ENCODE measurements at regions not wholly inside any gene's neighbourhood (a gene's known extent, or its start where the extent isn't known, plus 50 kb on each side); places are given as distances from the start of the nearest gene placed in this dataset.
"Not testable (repeated sequence)": the region's sequence is repeated elsewhere in the genome, so short reads cannot be mapped to it uniquely, and the experiment has no call there.

DNA sequence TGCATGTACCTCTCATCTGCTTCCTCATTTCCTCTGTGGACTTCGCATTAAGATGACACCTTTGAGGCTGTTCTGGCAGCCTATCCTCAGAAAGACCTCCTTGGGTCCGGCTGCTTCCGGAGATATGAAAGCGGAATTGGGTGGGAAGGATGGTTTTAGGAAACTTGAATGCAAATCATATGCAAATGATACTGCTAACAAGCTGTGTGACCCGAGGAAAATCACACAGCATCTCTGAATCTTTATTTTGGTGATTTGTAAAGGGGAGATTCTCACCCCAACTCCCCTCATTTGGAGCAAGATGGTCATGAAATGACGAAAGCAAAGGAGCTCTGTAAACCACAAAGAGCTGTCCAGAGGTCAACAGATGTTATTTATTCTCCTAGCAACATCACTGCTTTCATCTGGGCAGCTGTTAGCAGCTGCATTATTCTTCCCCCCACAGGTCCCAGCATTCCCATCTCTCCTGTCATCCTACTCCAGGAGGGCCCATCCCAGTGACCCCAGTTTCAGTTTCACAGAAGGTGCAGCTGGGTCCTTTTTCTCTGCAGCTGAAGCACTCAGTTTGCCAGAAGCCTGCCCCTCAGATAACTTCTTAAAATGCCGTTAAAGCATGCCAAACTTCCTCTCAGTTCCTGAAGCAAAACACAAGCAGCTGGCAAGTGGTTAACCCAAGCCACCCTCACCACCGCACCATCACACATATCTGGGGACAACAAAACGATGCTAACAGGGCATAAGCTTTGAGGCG is 269.5 kb downstream of the SEC61B start:
- no peaks in the 10 kb centered on the region for H3K9me3 ChIP-seq (ENCODE audit: control insufficient read depth, insufficient read depth, low read length)
- DNase-seq (ENCODE audit: low read depth in 4 of 6, low spot score in 6 of 6): no peak
- WGBS (ENCODE audit: insufficient coverage): 69% methylated on average over 3 of the region's 10 CpGs
- no peak overlapping the region for H3K27ac ChIP-seq (ENCODE audit: low read depth, low read length)
- H3K36me3 ChIP-seq (ENCODE audit: control insufficient read depth, insufficient read depth, low read length): no peaks in the 10 kb centered on the region
- no peak overlapping the region for H3K4me3 ChIP-seq (ENCODE audit: low read depth, low read length)
- H3K27me3 ChIP-seq (ENCODE audit: control insufficient read depth, insufficient read depth, low read length): no peaks in the 10 kb centered on the region
- no peaks in the 10 kb centered on the region for H3K4me1 ChIP-seq (ENCODE audit: control insufficient read depth, insufficient read depth, low read length)

DNA sequence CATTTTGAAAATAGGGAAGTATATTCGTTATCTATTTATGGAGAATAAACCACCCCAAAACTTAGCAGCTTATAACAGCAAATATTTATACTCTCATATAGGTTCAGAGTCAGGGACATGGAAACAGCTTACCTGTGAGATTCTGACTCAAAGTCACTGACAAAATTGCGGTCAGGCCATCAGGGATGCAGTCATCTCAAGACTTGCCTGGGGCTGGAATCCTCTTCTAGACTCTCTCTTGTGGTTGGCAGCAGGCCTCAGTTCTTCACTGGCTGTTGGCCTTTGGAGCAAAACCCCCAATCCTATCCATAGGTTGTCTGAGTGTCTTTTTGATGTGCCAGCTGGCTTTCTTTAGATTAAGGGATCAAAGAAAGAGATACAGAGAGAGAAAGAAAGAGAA is 275.6 kb downstream of the SEC61B start:
- no peak for DNase-seq (ENCODE audit: low read depth in 4 of 6, low spot score in 6 of 6)
- Histone ChIP-seq H3K9me3 (ENCODE audit: control insufficient read depth, insufficient read depth, low read length) (no peaks in the 10 kb centered on the region), H3K4me3 (ENCODE audit: low read depth, low read length) (no peak overlapping the region), H3K27me3 (ENCODE audit: control insufficient read depth, insufficient read depth, low read length) (no peaks in the 10 kb centered on the region), H3K4me1 (ENCODE audit: control insufficient read depth, insufficient read depth, low read length) (no peaks in the 10 kb centered on the region), H3K36me3 (ENCODE audit: control insufficient read depth, insufficient read depth, low read length) (no peaks in the 10 kb centered on the region), H3K27ac (ENCODE audit: low read depth, low read length) (no peak overlapping the region)
- WGBS (ENCODE audit: insufficient coverage): 100% methylated on average over 1 of the region's 2 CpGs

DNA sequence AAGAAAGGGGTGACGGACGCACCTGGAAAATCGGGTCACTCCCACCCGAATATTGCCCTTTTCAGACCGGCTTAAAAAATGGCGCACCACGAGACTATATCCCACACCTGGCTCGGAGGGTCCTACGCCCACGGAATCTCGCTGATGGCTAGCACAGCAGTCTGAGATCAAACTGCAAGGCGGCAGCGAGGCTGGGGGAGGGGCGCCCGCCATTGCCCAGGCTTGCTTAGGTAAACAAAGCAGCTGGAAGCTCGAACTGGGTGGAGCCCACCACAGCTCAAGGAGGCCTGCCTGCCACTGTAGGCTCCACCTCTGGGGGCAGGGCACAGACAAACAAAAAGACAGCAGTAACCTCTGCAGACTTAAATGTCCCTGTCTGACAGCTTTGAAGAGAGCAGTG is 276.9 kb downstream of the SEC61B start:
- H3K4me1 ChIP-seq (ENCODE audit: control insufficient read depth, insufficient read depth, low read length); H3K27me3 ChIP-seq (ENCODE audit: control insufficient read depth, insufficient read depth, low read length); H3K36me3 ChIP-seq (ENCODE audit: control insufficient read depth, insufficient read depth, low read length); H3K27ac ChIP-seq (ENCODE audit: low read depth, low read length); H3K9me3 ChIP-seq (ENCODE audit: control insufficient read depth, insufficient read depth, low read length); DNase-seq (ENCODE audit: low read depth in 4 of 6, low spot score in 6 of 6); H3K4me3 ChIP-seq (ENCODE audit: low read depth, low read length): not testable (repeated sequence)
- 16% methylated on average over 5 of the region's 16 CpGs for WGBS (ENCODE audit: insufficient coverage)

- H3K27ac ChIP-seq (ENCODE audit: low read depth, low read length): no peak overlapping the region
- no peaks in the 10 kb centered on the region for H3K27me3 ChIP-seq (ENCODE audit: control insufficient read depth, insufficient read depth, low read length)
- DNase-seq (ENCODE audit: low read depth in 4 of 6, low spot score in 6 of 6): no peak
- H3K4me3 ChIP-seq (ENCODE audit: low read depth, low read length): no peak overlapping the region
- H3K9me3 ChIP-seq (ENCODE audit: control insufficient read depth, insufficient read depth, low read length): no peaks in the 10 kb centered on the region
- 91% methylated on average over 4 of the region's 4 CpGs for WGBS (ENCODE audit: insufficient coverage)
- H3K4me1 ChIP-seq (ENCODE audit: control insufficient read depth, insufficient read depth, low read length): no peaks in the 10 kb centered on the region
- no peaks in the 10 kb centered on the region for H3K36me3 ChIP-seq (ENCODE audit: control insufficient read depth, insufficient read depth, low read length)
Measured at GRCh38 chr9:99505936-99506335, 283.9 kb downstream of the SEC61B start.

- no peak for DNase-seq (ENCODE audit: low read depth in 4 of 6, low spot score in 6 of 6)
- Histone ChIP-seq H3K27ac (ENCODE audit: low read depth, low read length) (no peak overlapping the region), H3K4me3 (ENCODE audit: low read depth, low read length) (no peak overlapping the region), H3K4me1 (ENCODE audit: control insufficient read depth, insufficient read depth, low read length) (no peaks in the 10 kb centered on the region), H3K36me3 (ENCODE audit: control insufficient read depth, insufficient read depth, low read length) (no peaks in the 10 kb centered on the region), H3K9me3 (ENCODE audit: control insufficient read depth, insufficient read depth, low read length) (no peaks in the 10 kb centered on the region), H3K27me3 (ENCODE audit: control insufficient read depth, insufficient read depth, low read length) (no peaks in the 10 kb centered on the region)
- WGBS (ENCODE audit: insufficient coverage): no CpG with 5 or more reads among the region's 1 CpG
Measured at GRCh38 chr9:99506747-99507348, 284.8 kb downstream of the SEC61B start.

GRCh38 chr9:99509065-99509745 is 287.1 kb downstream of the SEC61B start:
- Histone ChIP-seq H3K36me3 (ENCODE audit: control insufficient read depth, insufficient read depth, low read length) (no peaks in the 10 kb centered on the region), H3K4me3 (ENCODE audit: low read depth, low read length) (no peak overlapping the region), H3K27ac (ENCODE audit: low read depth, low read length) (no peak overlapping the region), H3K4me1 (ENCODE audit: control insufficient read depth, insufficient read depth, low read length) (no peaks in the 10 kb centered on the region), H3K9me3 (ENCODE audit: control insufficient read depth, insufficient read depth, low read length) (no peaks in the 10 kb centered on the region), H3K27me3 (ENCODE audit: control insufficient read depth, insufficient read depth, low read length) (no peaks in the 10 kb centered on the region)
- WGBS (ENCODE audit: insufficient coverage): 92% methylated on average over 2 of the region's 9 CpGs
- DNase-seq (ENCODE audit: low read depth in 4 of 6, low spot score in 6 of 6): no peak

GRCh38 chr9:99509900-99510535 is 287.9 kb downstream of the SEC61B start:
- no peaks in the 10 kb centered on the region for H3K27me3 ChIP-seq (ENCODE audit: control insufficient read depth, insufficient read depth, low read length)
- H3K27ac ChIP-seq (ENCODE audit: low read depth, low read length): no peak overlapping the region
- no peaks in the 10 kb centered on the region for H3K36me3 ChIP-seq (ENCODE audit: control insufficient read depth, insufficient read depth, low read length)
- no peaks in the 10 kb centered on the region for H3K9me3 ChIP-seq (ENCODE audit: control insufficient read depth, insufficient read depth, low read length)
- H3K4me3 ChIP-seq (ENCODE audit: low read depth, low read length): no peak overlapping the region
- WGBS (ENCODE audit: insufficient coverage): no CpG with 5 or more reads among the region's 4 CpGs
- peak in 1 of 6 donors; percentile 31 for DNase-seq (ENCODE audit: low read depth in 4 of 6, low spot score in 6 of 6)
- H3K4me1 ChIP-seq (ENCODE audit: control insufficient read depth, insufficient read depth, low read length): no peaks in the 10 kb centered on the region

DNA sequence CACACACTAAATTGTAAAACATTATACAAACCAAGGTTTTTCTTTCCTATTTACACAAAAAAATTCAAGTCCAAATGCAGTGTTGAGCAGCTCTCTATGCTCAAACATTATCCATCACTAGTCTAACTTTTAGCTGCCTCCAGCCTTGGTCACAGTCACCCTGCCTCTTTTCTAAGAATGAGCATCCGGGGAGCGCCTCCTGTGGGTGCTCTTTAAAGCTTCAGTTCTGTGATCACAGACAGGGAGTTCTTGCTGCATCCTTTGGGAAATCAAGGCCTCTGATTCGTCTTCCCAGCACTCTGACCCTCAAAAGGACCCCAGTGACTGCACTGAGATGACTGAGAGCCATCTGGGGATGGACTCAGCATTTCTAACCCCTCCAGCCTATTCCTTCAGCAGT is 289.6 kb downstream of the SEC61B start:
- no peak for DNase-seq (ENCODE audit: low read depth in 4 of 6, low spot score in 6 of 6)
- H3K9me3 ChIP-seq (ENCODE audit: control insufficient read depth, insufficient read depth, low read length): no peaks in the 10 kb centered on the region
- H3K36me3 ChIP-seq (ENCODE audit: control insufficient read depth, insufficient read depth, low read length): no peaks in the 10 kb centered on the region
- H3K4me1 ChIP-seq (ENCODE audit: control insufficient read depth, insufficient read depth, low read length): no peaks in the 10 kb centered on the region
- whole genome bisulfite sequencing (ENCODE audit: insufficient coverage): 70% methylated on average over 3 of the region's 3 CpGs
- H3K27ac ChIP-seq (ENCODE audit: low read depth, low read length): no peak overlapping the region
- no peak overlapping the region for H3K4me3 ChIP-seq (ENCODE audit: low read depth, low read length)
- no peaks in the 10 kb centered on the region for H3K27me3 ChIP-seq (ENCODE audit: control insufficient read depth, insufficient read depth, low read length)

DNA sequence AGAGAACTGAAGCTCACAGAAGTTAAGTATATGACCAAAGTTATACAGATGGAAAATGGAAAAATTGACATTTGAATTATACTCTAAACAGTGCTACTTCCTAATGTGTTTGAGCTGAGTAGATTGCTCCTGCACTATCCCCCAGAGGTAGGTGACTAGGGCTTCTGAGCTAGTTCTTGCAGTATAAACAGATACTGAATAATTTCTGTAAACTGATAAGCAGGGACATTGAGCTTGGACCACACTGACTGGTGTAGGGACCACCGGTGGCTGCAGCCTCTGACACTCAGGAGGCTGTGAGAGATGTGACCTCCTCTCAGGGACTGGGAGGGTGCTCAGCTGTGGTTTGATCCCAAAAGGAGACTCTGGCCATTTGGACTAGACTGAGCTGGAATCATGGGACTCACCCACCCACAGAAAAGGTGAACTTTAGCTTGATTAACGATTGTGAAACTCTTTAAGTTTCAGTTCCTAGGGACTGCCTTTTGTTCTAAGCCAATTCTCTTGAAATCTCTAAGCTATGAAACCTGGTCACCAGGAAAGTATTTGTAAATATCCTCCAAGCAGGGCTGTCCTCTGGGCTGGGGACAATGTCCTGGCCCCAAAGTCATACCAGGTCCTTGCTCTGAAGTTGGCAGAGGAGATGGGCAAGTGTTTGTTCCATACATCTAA is 291.5 kb downstream of the SEC61B start:
- WGBS (ENCODE audit: insufficient coverage): 90% methylated on average over 2 of the region's 2 CpGs

More for the DNA sequence above, 291.5 kb downstream of the SEC61B start:
- DNase-seq (ENCODE audit: low read depth in 4 of 6, low spot score in 6 of 6): no peak
- Histone ChIP-seq H3K36me3 (ENCODE audit: control insufficient read depth, insufficient read depth, low read length) (no peaks in the 10 kb centered on the region), H3K27ac (ENCODE audit: low read depth, low read length) (no peak overlapping the region), H3K4me1 (ENCODE audit: control insufficient read depth, insufficient read depth, low read length) (no peaks in the 10 kb centered on the region), H3K9me3 (ENCODE audit: control insufficient read depth, insufficient read depth, low read length) (no peaks in the 10 kb centered on the region), H3K27me3 (ENCODE audit: control insufficient read depth, insufficient read depth, low read length) (no peaks in the 10 kb centered on the region), H3K4me3 (ENCODE audit: low read depth, low read length) (no peak overlapping the region)
